Nephron (organoid): ENCODE measurements at regions not wholly inside any gene's neighbourhood (a gene's known extent, or its start where the extent isn't known, plus 50 kb on each side); places are given as distances from the start of the nearest gene placed in this dataset.
A peak's percentile ranks its signal among the peaks of the same experiment; 100 is the strongest.

Experiments
- H3K27ac Mint-ChIP-seq, 3 experiments: 2 replicates each; pipeline ENCODE4 v1.8.0; 2020; ENCODE audit warnings: mixed read lengths in 3 of 3, mild to moderate bottlenecking in 2 of 3, moderate library complexity in 1 of 3
- H3K27me3 Mint-ChIP-seq: 2 replicates; pipeline ENCODE4 v1.8.0; 2021; ENCODE audit warnings: low read depth, mild to moderate bottlenecking, moderate library complexity, mixed read lengths
- H3K36me3 Mint-ChIP-seq: 2 replicates; pipeline ENCODE4 v1.8.0; 2020; ENCODE audit warnings: low read depth, mixed read lengths
- H3K4me1 Mint-ChIP-seq: 2 replicates; pipeline ENCODE4 v1.8.0; 2020; ENCODE audit warnings: mixed read lengths
- H3K4me3 Mint-ChIP-seq, 3 experiments: 2 replicates each; pipeline ENCODE4 v1.8.0; 2020; ENCODE audit warnings: mild to moderate bottlenecking in 3 of 3, mixed read lengths in 3 of 3, moderate library complexity in 2 of 3
- H3K9me3 Mint-ChIP-seq: 2 replicates; pipeline ENCODE4 v1.8.0; 2020; ENCODE audit warnings: mixed read lengths
- TF ChIP-seq, protein P1 (sequence below), 3 experiments: fragments of 200-600 bp; sonication (generic); IDR thresholded peaks; one replicate each; pipeline ENCODE4 v1.5.0; 2021; ENCODE audit warnings: antibody characterized with exemption in 3 of 3; ENCODE audit not compliant: unreplicated experiment in 3 of 3

GRCh38 chr6:15058200-15059061, 187.4 kb upstream of the JARID2 start:
- no peaks in the 10 kb centered on the region for H3K36me3 Mint-ChIP-seq
- TF ChIP-seq, protein P1, sequence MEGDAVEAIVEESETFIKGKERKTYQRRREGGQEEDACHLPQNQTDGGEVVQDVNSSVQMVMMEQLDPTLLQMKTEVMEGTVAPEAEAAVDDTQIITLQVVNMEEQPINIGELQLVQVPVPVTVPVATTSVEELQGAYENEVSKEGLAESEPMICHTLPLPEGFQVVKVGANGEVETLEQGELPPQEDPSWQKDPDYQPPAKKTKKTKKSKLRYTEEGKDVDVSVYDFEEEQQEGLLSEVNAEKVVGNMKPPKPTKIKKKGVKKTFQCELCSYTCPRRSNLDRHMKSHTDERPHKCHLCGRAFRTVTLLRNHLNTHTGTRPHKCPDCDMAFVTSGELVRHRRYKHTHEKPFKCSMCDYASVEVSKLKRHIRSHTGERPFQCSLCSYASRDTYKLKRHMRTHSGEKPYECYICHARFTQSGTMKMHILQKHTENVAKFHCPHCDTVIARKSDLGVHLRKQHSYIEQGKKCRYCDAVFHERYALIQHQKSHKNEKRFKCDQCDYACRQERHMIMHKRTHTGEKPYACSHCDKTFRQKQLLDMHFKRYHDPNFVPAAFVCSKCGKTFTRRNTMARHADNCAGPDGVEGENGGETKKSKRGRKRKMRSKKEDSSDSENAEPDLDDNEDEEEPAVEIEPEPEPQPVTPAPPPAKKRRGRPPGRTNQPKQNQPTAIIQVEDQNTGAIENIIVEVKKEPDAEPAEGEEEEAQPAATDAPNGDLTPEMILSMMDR (IDR thresholded peaks at IDR 0.05; ENCODE audit: unreplicated experiment in 3 of 3) = peak in 2 of 3 experiments; percentile 15
- H3K4me1 Mint-ChIP-seq = peaks cover 15% of the 10 kb centered on the region
- no peak overlapping the region for H3K4me3 Mint-ChIP-seq
- H3K27ac Mint-ChIP-seq = no peak overlapping the region
- peaks cover 4% of the 10 kb centered on the region for H3K27me3 Mint-ChIP-seq
- H3K9me3 Mint-ChIP-seq = peaks cover 4% of the 10 kb centered on the region

GRCh38 chr6:15061180-15061641, 184.7 kb upstream of the JARID2 start:
- H3K27me3 Mint-ChIP-seq = no peaks in the 10 kb centered on the region
- H3K36me3 Mint-ChIP-seq = no peaks in the 10 kb centered on the region
- H3K27ac Mint-ChIP-seq = peak overlapping the region in 1 of 3 experiments; percentile 7
- TF ChIP-seq, protein P1 (IDR thresholded peaks at IDR 0.05; ENCODE audit: unreplicated experiment in 3 of 3) = no peak
- H3K4me1 Mint-ChIP-seq = peaks cover 27% of the 10 kb centered on the region
- H3K4me3 Mint-ChIP-seq = no peak overlapping the region
- H3K9me3 Mint-ChIP-seq = peaks cover 4% of the 10 kb centered on the region

GRCh38 chr6:15061908-15062515, 183.9 kb upstream of the JARID2 start:
- Mint-ChIP-seq H3K27ac (peak overlapping the region; percentile 15 to 50 (median 24)), H3K4me1 (peaks cover 30% of the 10 kb centered on the region), H3K36me3 (no peaks in the 10 kb centered on the region), H3K27me3 (no peaks in the 10 kb centered on the region), H3K9me3 (peaks cover 4% of the 10 kb centered on the region), H3K4me3 (peak overlapping the region in 1 of 3 experiments; percentile 14)
- TF ChIP-seq, protein P1 (IDR thresholded peaks at IDR 0.05; ENCODE audit: unreplicated experiment in 3 of 3) = no peak

DNA sequence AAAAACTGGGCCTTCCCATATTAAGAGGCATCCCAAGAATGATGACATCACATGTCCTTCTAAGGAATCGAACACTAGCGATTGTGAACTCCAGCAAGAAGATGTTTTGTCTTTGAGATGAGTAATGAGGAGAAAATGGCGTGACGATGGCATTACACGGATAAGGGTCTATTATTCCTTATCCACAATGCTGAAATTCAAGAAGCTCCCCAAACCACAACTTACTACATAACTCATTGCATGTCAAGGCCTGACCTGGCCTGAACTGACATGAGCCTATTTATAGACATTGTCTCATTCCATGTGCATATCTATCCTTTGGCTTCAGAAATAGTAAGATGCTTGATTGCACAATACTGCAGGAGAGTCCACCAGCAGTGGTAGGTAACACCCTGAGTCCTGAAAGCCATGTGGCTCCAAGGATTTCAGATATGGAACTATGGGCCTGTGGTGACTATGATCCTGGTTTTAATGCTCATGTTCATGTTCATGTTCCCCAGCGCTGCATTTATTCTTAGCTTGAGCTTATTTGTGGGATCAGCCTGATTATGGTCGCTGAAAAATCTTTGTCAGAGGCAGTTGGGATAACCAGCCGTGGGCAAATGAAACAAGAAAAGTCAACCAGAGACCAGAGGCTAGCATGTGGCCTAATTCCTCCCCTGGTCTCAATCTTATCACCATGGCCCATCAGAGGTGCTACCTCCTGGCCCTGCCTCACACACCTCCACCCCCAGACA, 183.2 kb upstream of the JARID2 start:
- H3K36me3 Mint-ChIP-seq = no peaks in the 10 kb centered on the region
- H3K9me3 Mint-ChIP-seq = peaks cover 4% of the 10 kb centered on the region
- H3K27ac Mint-ChIP-seq = peak overlapping the region; percentile 15 to 50 (median 24)
- H3K4me1 Mint-ChIP-seq = peaks cover 33% of the 10 kb centered on the region
- H3K27me3 Mint-ChIP-seq = no peaks in the 10 kb centered on the region
- TF ChIP-seq, protein P1 (IDR thresholded peaks at IDR 0.05; ENCODE audit: unreplicated experiment in 3 of 3) = no peak
- peak overlapping the region in 1 of 3 experiments; percentile 14 for H3K4me3 Mint-ChIP-seq

- no peak overlapping the region for H3K27ac Mint-ChIP-seq
- TF ChIP-seq, protein P1 (IDR thresholded peaks at IDR 0.05; ENCODE audit: unreplicated experiment in 3 of 3) = no peak
- no peaks in the 10 kb centered on the region for H3K27me3 Mint-ChIP-seq
- H3K9me3 Mint-ChIP-seq = peaks cover 4% of the 10 kb centered on the region
- no peaks in the 10 kb centered on the region for H3K36me3 Mint-ChIP-seq
- no peak overlapping the region for H3K4me3 Mint-ChIP-seq
- H3K4me1 Mint-ChIP-seq = peaks cover 33% of the 10 kb centered on the region
Observed at GRCh38 chr6:15063253-15063853, 182.5 kb upstream of the JARID2 start.
